HEK293T (cell line): ENCODE measurements at regions not wholly inside any gene's neighbourhood (a gene's known extent, or its start where the extent isn't known, plus 50 kb on each side); places are given as distances from the start of the nearest gene placed in this dataset.

ENCODE experiments used
- ARNT ChIP-seq: fragments of 450-650 bp; IDR thresholded peaks from 2 replicates; pipeline ENCODE4 v1.6.1; 2017; ENCODE audit warnings: mild to moderate bottlenecking
- BHLHE40 ChIP-seq: fragments of 450-650 bp; IDR thresholded peaks from 2 replicates; pipeline ENCODE4 v1.6.1; 2016; ENCODE audit warnings: mild to moderate bottlenecking, moderate library complexity, borderline replicate concordance
- CTBP1 ChIP-seq: fragments of 450-650 bp; IDR thresholded peaks from 2 replicates; pipeline ENCODE4 v1.6.1; 2016; ENCODE audit warnings: borderline replicate concordance
- ELF4 ChIP-seq: fragments of 450-650 bp; IDR thresholded peaks from 2 replicates; pipeline ENCODE4 v1.6.1; 2017; ENCODE audit warnings: antibody characterized with exemption
- FOXA1 ChIP-seq: fragments of 450-650 bp; IDR thresholded peaks from 2 replicates; pipeline ENCODE4 v1.6.1; 2016; ENCODE audit warnings: mild to moderate bottlenecking
- FOXK2 ChIP-seq: fragments of 450-650 bp; IDR thresholded peaks from 2 replicates; pipeline ENCODE4 v1.6.1; 2016; ENCODE audit warnings: mild to moderate bottlenecking
- FOXM1 ChIP-seq: fragments of 450-650 bp; IDR thresholded peaks from 2 replicates; pipeline ENCODE4 v1.6.1; 2017; ENCODE audit warnings: mild to moderate bottlenecking, borderline replicate concordance
- LEF1 ChIP-seq: fragments of 450-650 bp; IDR thresholded peaks from 2 replicates; pipeline ENCODE4 v1.6.1; 2017; ENCODE audit warnings: mild to moderate bottlenecking, borderline replicate concordance
- NFRKB ChIP-seq: fragments of 450-650 bp; IDR thresholded peaks from 2 replicates; pipeline ENCODE4 v1.6.1; 2016; ENCODE audit warnings: mild to moderate bottlenecking, moderate library complexity
- SP1 ChIP-seq: fragments of 450-650 bp; IDR thresholded peaks from 2 replicates; pipeline ENCODE4 v1.6.1; 2017
- SUZ12 ChIP-seq: fragments of 450-650 bp; IDR thresholded peaks from 2 replicates; pipeline ENCODE4 v1.6.1; 2016; ENCODE audit warnings: mild to moderate bottlenecking
- TARDBP ChIP-seq: fragments of 450-650 bp; IDR thresholded peaks from 2 replicates; pipeline ENCODE4 v1.6.1; 2016
- ZNF384 ChIP-seq: fragments of 450-650 bp; IDR thresholded peaks from 2 replicates; pipeline ENCODE4 v1.6.1; 2016
- TF ChIP-seq, protein P1 (sequence below): fragments of 450-650 bp; IDR thresholded peaks from 2 replicates; pipeline ENCODE4 v1.6.1; 2016

DNA sequence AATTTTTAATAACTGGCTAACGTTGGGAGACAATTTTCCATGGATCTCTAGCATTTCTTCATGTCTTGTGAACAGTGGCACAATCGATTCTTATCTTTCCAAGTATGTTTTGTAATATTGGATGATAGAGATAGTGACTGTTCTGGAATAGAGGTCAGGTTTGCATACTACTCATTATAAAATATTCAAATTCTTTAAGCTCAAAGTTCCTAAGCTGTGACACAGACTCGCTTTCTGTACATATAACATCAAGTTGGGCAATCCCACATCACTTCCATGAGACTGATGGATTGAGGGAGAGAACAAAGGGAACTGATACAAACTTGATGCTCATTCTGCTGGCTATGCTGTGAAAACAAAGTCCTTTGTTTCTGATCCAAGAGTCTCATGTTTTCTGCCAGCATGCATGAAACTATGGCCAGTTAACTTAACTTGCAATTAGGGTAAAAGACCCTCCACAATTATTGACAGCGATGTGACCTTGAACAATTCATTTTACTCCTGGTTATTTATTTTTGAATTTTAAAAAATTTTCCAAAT is 392.4 kb downstream of the TTLL7 start:
- no peak for TF ChIP-seq FOXM1
- no peak for TF ChIP-seq NFRKB
- TF ChIP-seq BHLHE40: no peak
- no peak for TF ChIP-seq SUZ12
- TF ChIP-seq, protein P1, sequence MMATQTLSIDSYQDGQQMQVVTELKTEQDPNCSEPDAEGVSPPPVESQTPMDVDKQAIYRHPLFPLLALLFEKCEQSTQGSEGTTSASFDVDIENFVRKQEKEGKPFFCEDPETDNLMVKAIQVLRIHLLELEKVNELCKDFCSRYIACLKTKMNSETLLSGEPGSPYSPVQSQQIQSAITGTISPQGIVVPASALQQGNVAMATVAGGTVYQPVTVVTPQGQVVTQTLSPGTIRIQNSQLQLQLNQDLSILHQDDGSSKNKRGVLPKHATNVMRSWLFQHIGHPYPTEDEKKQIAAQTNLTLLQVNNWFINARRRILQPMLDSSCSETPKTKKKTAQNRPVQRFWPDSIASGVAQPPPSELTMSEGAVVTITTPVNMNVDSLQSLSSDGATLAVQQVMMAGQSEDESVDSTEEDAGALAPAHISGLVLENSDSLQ: no peak
- TF ChIP-seq FOXK2: no peak
- no peak for TF ChIP-seq TARDBP
- no peak for TF ChIP-seq CTBP1
- no peak for TF ChIP-seq LEF1
- no peak for TF ChIP-seq SP1
- TF ChIP-seq ELF4: no peak
- no peak for TF ChIP-seq FOXA1
- TF ChIP-seq ARNT: no peak
- no peak for TF ChIP-seq ZNF384
